IMR-90 (cell line): ENCODE measurements at regions not wholly inside any gene's neighbourhood (a gene's known extent, or its start where the extent isn't known, plus 50 kb on each side); places are given as distances from the start of the nearest gene placed in this dataset.

Experiments used
- ATAC-seq: fragments of 200-7000 bp; cut with Tn5 transposase; 2 replicates; pipeline ENCODE4 v1.9.1; 2020; ENCODE audit warnings: low read depth, mild to moderate bottlenecking, moderate library complexity
- BruUV-seq: library from RNA; stranded (reverse); fragments of 400-500 nt; replicated peaks from 2 replicates; lab custom pipeline; 2021; lab: Mats Ljungman, UMichigan
- CTCF ChIA-PET: fragments of 300-600 bp; formaldehyde crosslinking; extraction: SDS; loops from one replicate; lab custom pipeline; 2021; ENCODE audit warnings: antibody characterized with exemption; lab: Yijun Ruan, JAX
- POLR2A ChIA-PET: fragments of 300-600 bp; sonication (Branson Sonifier 250); formaldehyde crosslinking; loops from one replicate; lab custom pipeline; 2022; ENCODE audit warnings: antibody characterized with exemption; ENCODE audit not compliant: unreplicated experiment; lab: Charles Lee
- DNase-seq: peaks from one replicate; pipeline ENCODE4 v3.0.0; 2013
- H2AFZ ChIP-seq: replicated peaks from 2 replicates; pipeline ENCODE3; 2013; ENCODE audit warnings: low read length, mild to moderate bottlenecking; ENCODE audit not compliant: poor library complexity
- H2AK5ac ChIP-seq: 2 replicates; pipeline ENCODE4 v1.6.1; 2013; ENCODE audit warnings: low read depth, low read length, inconsistent platforms
- H2AK9ac ChIP-seq: replicated peaks from 2 replicates; pipeline ENCODE3; 2013; ENCODE audit warnings: mild to moderate bottlenecking, low read depth, low read length, moderate library complexity; ENCODE audit not compliant: poor library complexity
- H2BK120ac ChIP-seq: 2 replicates; pipeline ENCODE4 v1.6.1; 2013; ENCODE audit warnings: low read depth, low read length, inconsistent platforms
- H2BK15ac ChIP-seq: 3 replicates; pipeline ENCODE4 v1.6.1; 2013; ENCODE audit warnings: low read depth, low read length, inconsistent platforms
- H2BK20ac ChIP-seq: 2 replicates; pipeline ENCODE4 v1.6.1; 2013; ENCODE audit warnings: low read depth, mild to moderate bottlenecking, inconsistent platforms, low read length, moderate library complexity
- H2BK5ac ChIP-seq: 2 replicates; pipeline ENCODE4 v1.6.1; 2013; ENCODE audit warnings: mild to moderate bottlenecking, low read depth, low read length, inconsistent platforms; ENCODE audit not compliant: poor library complexity, severe bottlenecking
- H3K14ac ChIP-seq: replicated peaks from 2 replicates; pipeline ENCODE4 v1.6.1; 2013; ENCODE audit warnings: low read depth, low read length, inconsistent platforms
- H3K18ac ChIP-seq: 2 replicates; pipeline ENCODE4 v1.6.1; 2013; ENCODE audit warnings: low read depth, low read length, control low read depth
- H3K23ac ChIP-seq: 2 replicates; pipeline ENCODE4 v1.6.1; 2013; ENCODE audit warnings: low read depth, low read length, inconsistent platforms
- H3K27ac ChIP-seq: 2 replicates; pipeline ENCODE4 v1.5.1; 2013; ENCODE audit warnings: mild to moderate bottlenecking, control low read depth, low read length; ENCODE audit not compliant: insufficient read depth
- H3K27me3 ChIP-seq: 2 replicates; pipeline ENCODE4 v1.6.1; 2013; ENCODE audit warnings: low read length; ENCODE audit not compliant: control insufficient read depth, insufficient read depth
- H3K36me3 ChIP-seq: 2 replicates; pipeline ENCODE4 v1.6.1; 2013; ENCODE audit warnings: low read length, mixed read lengths; ENCODE audit not compliant: control insufficient read depth, insufficient read depth
- H3K4ac ChIP-seq: 2 replicates; pipeline ENCODE4 v1.6.1; 2013; ENCODE audit warnings: low read depth, low read length, inconsistent platforms
- H3K4me1 ChIP-seq: 2 replicates; pipeline ENCODE4 v1.6.1; 2013; ENCODE audit warnings: low read length, mixed read lengths; ENCODE audit not compliant: control insufficient read depth, insufficient read depth
- H3K4me2 ChIP-seq: 2 replicates; pipeline ENCODE4 v1.6.1; 2013; ENCODE audit warnings: low read depth, mild to moderate bottlenecking, control low read depth, low read length, moderate library complexity
- H3K4me3 ChIP-seq: 2 replicates; pipeline ENCODE4 v1.5.1; 2013; ENCODE audit warnings: low read depth, mild to moderate bottlenecking, control low read depth, low read length, moderate library complexity; ENCODE audit not compliant: insufficient read depth
- H3K56ac ChIP-seq: 2 replicates; pipeline ENCODE4 v1.6.1; 2013; ENCODE audit warnings: low read length, inconsistent platforms; ENCODE audit not compliant: insufficient read depth; ENCODE audit errors: extremely low read depth
- H3K79me1 ChIP-seq, 2 experiments: 2 replicates each; pipeline ENCODE4 v1.6.1; 2013; ENCODE audit warnings: low read length in 2 of 2, inconsistent platforms in 1 of 2, low read depth in 1 of 2
- H3K9ac ChIP-seq: 2 replicates; pipeline ENCODE4 v1.6.1; 2013; ENCODE audit warnings: low read depth, low read length, control low read depth
- H3K9me1 ChIP-seq: 2 replicates; pipeline ENCODE4 v1.6.1; 2013; ENCODE audit warnings: low read length, inconsistent platforms; ENCODE audit not compliant: insufficient read depth
- H3K9me3 ChIP-seq: 2 replicates; pipeline ENCODE4 v1.6.1; 2013; ENCODE audit warnings: low read length; ENCODE audit not compliant: control insufficient read depth, insufficient read depth
- H4K20me1 ChIP-seq: 2 replicates; pipeline ENCODE4 v1.6.1; 2013; ENCODE audit warnings: low read length, inconsistent platforms; ENCODE audit not compliant: insufficient read depth
- H4K5ac ChIP-seq: 2 replicates; pipeline ENCODE4 v1.6.1; 2013; ENCODE audit warnings: mild to moderate bottlenecking, low read depth, low read length, control low read depth
- H4K8ac ChIP-seq, 2 experiments: 2 replicates each; pipeline ENCODE4 v1.6.1; 2013; ENCODE audit warnings: low read depth in 2 of 2, low read length in 2 of 2, control low read depth in 1 of 2, inconsistent platforms in 1 of 2
- H4K91ac ChIP-seq: 2 replicates; pipeline ENCODE4 v1.6.1; 2013; ENCODE audit warnings: low read depth, low read length, inconsistent platforms; ENCODE audit not compliant: insufficient read depth
- BHLHE40 ChIP-seq: fragments of 150-350 bp; IDR thresholded peaks from 2 replicates; pipeline ENCODE4 v1.6.1; 2016; ENCODE audit warnings: mild to moderate bottlenecking, low read depth, low read length
- CEBPB ChIP-seq: IDR thresholded peaks from 2 replicates; pipeline ENCODE4 v1.6.1; 2012; ENCODE audit warnings: low read depth, low read length, improper control_type of control experiment
- CHD1 ChIP-seq: IDR thresholded peaks from 2 replicates; pipeline ENCODE4 v1.6.1; 2012; ENCODE audit warnings: low read depth, low read length, improper control_type of control experiment
- FOS ChIP-seq: fragments of 150-350 bp; IDR thresholded peaks from 2 replicates; pipeline ENCODE4 v1.6.1; 2016; ENCODE audit warnings: low read depth, low read length
- MAFK ChIP-seq: IDR thresholded peaks from 2 replicates; pipeline ENCODE4 v1.6.1; 2012; ENCODE audit warnings: low read depth, low read length, improper control_type of control experiment
- MAZ ChIP-seq: IDR thresholded peaks from 2 replicates; pipeline ENCODE4 v1.6.1; 2012; ENCODE audit warnings: low read depth, mild to moderate bottlenecking, low read length, improper control_type of control experiment, moderate library complexity, borderline replicate concordance
- MXI1 ChIP-seq: IDR thresholded peaks from 2 replicates; pipeline ENCODE4 v1.6.1; 2012; ENCODE audit warnings: low read depth, mild to moderate bottlenecking, low read length, moderate library complexity, borderline replicate concordance
- NFE2L2 ChIP-seq: fragments of 150-350 bp; IDR thresholded peaks from 2 replicates; pipeline ENCODE4 v1.6.1; 2016; ENCODE audit warnings: low read depth, mild to moderate bottlenecking, low read length
- POLR2A ChIP-seq: IDR thresholded peaks from 2 replicates; pipeline ENCODE4 v1.6.1; 2012; ENCODE audit warnings: mild to moderate bottlenecking, low read depth, low read length
- RAD21 ChIP-seq: IDR thresholded peaks from 2 replicates; pipeline ENCODE4 v1.6.1; 2012; ENCODE audit warnings: low read length, improper control_type of control experiment
- RCOR1 ChIP-seq: IDR thresholded peaks from 2 replicates; pipeline ENCODE4 v1.6.1; 2012; ENCODE audit warnings: mild to moderate bottlenecking, low read length, improper control_type of control experiment; ENCODE audit not compliant: insufficient replicate concordance
- RFX5 ChIP-seq: IDR thresholded peaks from 2 replicates; pipeline ENCODE4 v1.8.0; 2012; ENCODE audit warnings: low read depth, mild to moderate bottlenecking, low read length, moderate library complexity
- SMC3 ChIP-seq: fragments of 150-350 bp; IDR thresholded peaks from 2 replicates; pipeline ENCODE4 v1.6.1; 2016; ENCODE audit warnings: low read depth, mild to moderate bottlenecking, antibody characterized with exemption, low read length, moderate library complexity
- WGBS, 2 experiments: methylation state at CpG; one replicate each; pipeline versions ENCODE4 v1.1.5 to v1.1.7; 2013; ENCODE audit warnings: missing lambda C conversion rate in 2 of 2; ENCODE audit not compliant: insufficient read length in 1 of 2; ENCODE audit errors: extremely low coverage in 2 of 2; 5-methylcytosine and 5-hydroxymethylcytosine counted together
- dilution Hi-C: fragments of 300-500 bp; cut with HindIII; formaldehyde crosslinking; loops from one replicate; pipeline ENCODE4 v1.14.3; 2018; ENCODE audit warnings: low sequenced_read_pairs; ENCODE audit not compliant: unreplicated experiment
- in situ Hi-C: fragments of 300-500 bp; cut with MboI; formaldehyde crosslinking; loops from 3 replicates; pipeline ENCODE4 v1.14.3; 2019; ENCODE audit warnings: low sequenced_read_pairs, inconsistent platforms, mixed read lengths
- intact Hi-C: fragments of 100-400 bp; cut with micrococcal nuclease; formaldehyde crosslinking; loops from 2 replicates; pipeline ENCODE4 v1.10.0; 2022
- TF ChIP-seq, protein P1 (sequence below): conservative IDR thresholded peaks from 2 replicates; pipeline ENCODE4 v1.5.1; 2012; ENCODE audit warnings: mild to moderate bottlenecking, low read depth, low read length, improper control_type of control experiment
- TF ChIP-seq, protein P2 (sequence below): fragments of 150-350 bp; IDR thresholded peaks from 2 replicates; pipeline ENCODE4 v1.6.1; 2017; ENCODE audit warnings: mild to moderate bottlenecking, antibody characterized with exemption, low read length, low read depth
- TF ChIP-seq, protein P3 (sequence below): fragments of 150-350 bp; IDR thresholded peaks from 2 replicates; pipeline ENCODE4 v1.6.1; 2016; ENCODE audit warnings: low read depth, mild to moderate bottlenecking, low read length, moderate library complexity, borderline replicate concordance

DNA sequence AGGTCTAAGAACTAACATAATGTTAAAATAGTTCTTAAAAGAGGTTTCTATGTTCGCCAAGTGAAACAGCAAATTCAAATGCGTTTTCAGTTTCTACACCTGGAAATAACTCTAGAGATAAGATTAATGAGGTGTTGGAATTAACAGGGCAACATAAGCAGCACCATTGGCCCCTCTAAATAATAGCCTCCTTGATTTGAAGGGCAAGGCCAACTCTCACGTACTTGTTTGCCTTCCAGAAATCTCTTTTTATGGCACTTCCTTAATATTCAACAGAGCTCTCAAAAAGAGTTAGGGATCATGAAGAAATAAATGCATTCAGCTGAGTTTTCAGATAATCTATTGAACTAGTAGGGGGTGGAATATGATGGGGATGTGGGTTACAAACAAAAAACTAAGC lies 80.9 kb downstream of the AASDHPPT start:
- H3K27me3 ChIP-seq = no peaks in the 10 kb centered on the region
- no peak overlapping the region for H3K4me3 ChIP-seq
- H4K91ac ChIP-seq = no peak overlapping the region
- no peak overlapping the region for H2BK5ac ChIP-seq
- dilution Hi-C loops = no loop called here
- H2AFZ ChIP-seq = no peak overlapping the region
- no peak overlapping the region for H3K4ac ChIP-seq
- intact Hi-C loops = loop anchor here (5.0 to 10.0 kb wide), 4 partner anchors 154 to 859 kb away; partner anchors contain the start of gene GUCY1A2
- DNase-seq = no peak
- no peak overlapping the region for H2AK9ac ChIP-seq
- H3K23ac ChIP-seq = no peak overlapping the region
- ATAC-seq = no peak
- in situ Hi-C loops = loop anchor here (25.0 kb wide), 1 partner anchor 429 kb away; no protein-coding TSS in a partner anchor
- no peak overlapping the region for H3K56ac ChIP-seq
- H3K18ac ChIP-seq = no peak overlapping the region
- H2BK120ac ChIP-seq = no peak overlapping the region
- no peak overlapping the region for H3K27ac ChIP-seq
- H4K20me1 ChIP-seq = no peaks in the 10 kb centered on the region
- H3K36me3 ChIP-seq = no peaks in the 10 kb centered on the region
- TF ChIP-seq, protein P1, sequence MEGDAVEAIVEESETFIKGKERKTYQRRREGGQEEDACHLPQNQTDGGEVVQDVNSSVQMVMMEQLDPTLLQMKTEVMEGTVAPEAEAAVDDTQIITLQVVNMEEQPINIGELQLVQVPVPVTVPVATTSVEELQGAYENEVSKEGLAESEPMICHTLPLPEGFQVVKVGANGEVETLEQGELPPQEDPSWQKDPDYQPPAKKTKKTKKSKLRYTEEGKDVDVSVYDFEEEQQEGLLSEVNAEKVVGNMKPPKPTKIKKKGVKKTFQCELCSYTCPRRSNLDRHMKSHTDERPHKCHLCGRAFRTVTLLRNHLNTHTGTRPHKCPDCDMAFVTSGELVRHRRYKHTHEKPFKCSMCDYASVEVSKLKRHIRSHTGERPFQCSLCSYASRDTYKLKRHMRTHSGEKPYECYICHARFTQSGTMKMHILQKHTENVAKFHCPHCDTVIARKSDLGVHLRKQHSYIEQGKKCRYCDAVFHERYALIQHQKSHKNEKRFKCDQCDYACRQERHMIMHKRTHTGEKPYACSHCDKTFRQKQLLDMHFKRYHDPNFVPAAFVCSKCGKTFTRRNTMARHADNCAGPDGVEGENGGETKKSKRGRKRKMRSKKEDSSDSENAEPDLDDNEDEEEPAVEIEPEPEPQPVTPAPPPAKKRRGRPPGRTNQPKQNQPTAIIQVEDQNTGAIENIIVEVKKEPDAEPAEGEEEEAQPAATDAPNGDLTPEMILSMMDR = no peak
- TF ChIP-seq RCOR1 (no peak), MXI1 (no peak), RFX5 (no peak), POLR2A (no peak), NFE2L2 (no peak), CHD1 (no peak), MAZ (no peak), FOS (no peak), MAFK (no peak), SMC3 (no peak), BHLHE40 (no peak), RAD21 (no peak), CEBPB (no peak)
- TF ChIP-seq, protein P2, sequence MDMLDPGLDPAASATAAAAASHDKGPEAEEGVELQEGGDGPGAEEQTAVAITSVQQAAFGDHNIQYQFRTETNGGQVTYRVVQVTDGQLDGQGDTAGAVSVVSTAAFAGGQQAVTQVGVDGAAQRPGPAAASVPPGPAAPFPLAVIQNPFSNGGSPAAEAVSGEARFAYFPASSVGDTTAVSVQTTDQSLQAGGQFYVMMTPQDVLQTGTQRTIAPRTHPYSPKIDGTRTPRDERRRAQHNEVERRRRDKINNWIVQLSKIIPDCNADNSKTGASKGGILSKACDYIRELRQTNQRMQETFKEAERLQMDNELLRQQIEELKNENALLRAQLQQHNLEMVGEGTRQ = no peak
- TF ChIP-seq, protein P3, sequence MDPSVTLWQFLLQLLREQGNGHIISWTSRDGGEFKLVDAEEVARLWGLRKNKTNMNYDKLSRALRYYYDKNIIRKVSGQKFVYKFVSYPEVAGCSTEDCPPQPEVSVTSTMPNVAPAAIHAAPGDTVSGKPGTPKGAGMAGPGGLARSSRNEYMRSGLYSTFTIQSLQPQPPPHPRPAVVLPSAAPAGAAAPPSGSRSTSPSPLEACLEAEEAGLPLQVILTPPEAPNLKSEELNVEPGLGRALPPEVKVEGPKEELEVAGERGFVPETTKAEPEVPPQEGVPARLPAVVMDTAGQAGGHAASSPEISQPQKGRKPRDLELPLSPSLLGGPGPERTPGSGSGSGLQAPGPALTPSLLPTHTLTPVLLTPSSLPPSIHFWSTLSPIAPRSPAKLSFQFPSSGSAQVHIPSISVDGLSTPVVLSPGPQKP = no peak
- H2AK5ac ChIP-seq = no peak overlapping the region
- CTCF ChIA-PET = no interaction called here
- H3K79me1 ChIP-seq = no peaks in the 10 kb centered on the region
- no peak overlapping the region for H4K5ac ChIP-seq
- no peaks in the 10 kb centered on the region for H3K9me3 ChIP-seq
- no peak overlapping the region for H3K9ac ChIP-seq
- no peaks in the 10 kb centered on the region for H3K9me1 ChIP-seq
- POLR2A ChIA-PET = no interaction called here
- H3K14ac ChIP-seq = no peak overlapping the region
- no CpG with 5 or more reads among the region's 3 CpGs for WGBS, 2 experiments
- H2BK15ac ChIP-seq = no peak overlapping the region
- BruUV-seq = no TSS peak
- no peak overlapping the region for H3K4me2 ChIP-seq
- no peak overlapping the region for H4K8ac ChIP-seq
- H2BK20ac ChIP-seq = no peak overlapping the region
- no peaks in the 10 kb centered on the region for H3K4me1 ChIP-seq
